MM.1S (cell line): ENCODE measurements at regions not wholly inside any gene's neighbourhood (a gene's known extent, or its start where the extent isn't known, plus 50 kb on each side); places are given as distances from the start of the nearest gene placed in this dataset.

Source experiments
- DNase-seq: peaks from one replicate; pipeline ENCODE4 v3.0.0-alpha.2; 2015
- H2AFZ ChIP-seq: fragments of 300-600 bp; sonication (generic); 2 replicates; pipeline ENCODE4 v1.6.0; 2016; ENCODE audit warnings: antibody characterized with exemption, low read length
- H3F3A ChIP-seq: fragments of 300-600 bp; sonication (generic); 2 replicates; pipeline ENCODE4 v1.6.1; 2016; ENCODE audit warnings: mild to moderate bottlenecking, antibody characterized with exemption, low read length, moderate library complexity, mixed read lengths; ENCODE audit not compliant: insufficient read depth
- H3K27ac ChIP-seq: fragments of 300-600 bp; sonication (generic); 2 replicates; pipeline ENCODE4 v1.5.1; 2016; ENCODE audit warnings: mild to moderate bottlenecking, low read length
- H3K27me3 ChIP-seq: fragments of 300-600 bp; sonication (generic); replicated peaks from 2 replicates; pipeline ENCODE4 v1.6.0; 2016; ENCODE audit warnings: low read length; ENCODE audit not compliant: insufficient read depth
- H3K36me3 ChIP-seq: fragments of 300-600 bp; sonication (generic); replicated peaks from 2 replicates; pipeline ENCODE4 v1.6.1; 2016; ENCODE audit warnings: mild to moderate bottlenecking, low read length, mixed read lengths; ENCODE audit not compliant: insufficient read depth
- H3K4me1 ChIP-seq: fragments of 300-600 bp; sonication (generic); 2 replicates; pipeline ENCODE4 v1.6.1; 2016; ENCODE audit warnings: low read length, mixed read lengths
- H3K4me2 ChIP-seq: fragments of 300-600 bp; sonication (generic); 2 replicates; pipeline ENCODE4 v1.6.0; 2016; ENCODE audit warnings: low read depth, low read length
- H3K4me3 ChIP-seq: fragments of 300-600 bp; sonication (generic); 2 replicates; pipeline ENCODE4 v1.5.1; 2016; ENCODE audit warnings: low read length, mixed read lengths
- H3K79me2 ChIP-seq: fragments of 300-600 bp; sonication (generic); 2 replicates; pipeline ENCODE4 v1.6.1; 2016; ENCODE audit warnings: mixed run types, low read length, mixed read lengths
- H3K9ac ChIP-seq: fragments of 300-600 bp; sonication (generic); 2 replicates; pipeline ENCODE4 v1.6.1; 2016; ENCODE audit warnings: low read length, mixed read lengths
- H3K9me2 ChIP-seq: fragments of 300-600 bp; sonication (generic); replicated peaks from 2 replicates; pipeline ENCODE4 v1.6.1; 2016; ENCODE audit warnings: mild to moderate bottlenecking, low read length, mixed read lengths; ENCODE audit not compliant: insufficient read depth
- H3K9me3 ChIP-seq: fragments of 300-600 bp; sonication (generic); replicated peaks from 2 replicates; pipeline ENCODE4 v1.6.1; 2016; ENCODE audit warnings: mild to moderate bottlenecking, low read length, mixed read lengths; ENCODE audit not compliant: insufficient read depth
- H4K20me1 ChIP-seq: fragments of 300-600 bp; sonication (generic); 2 replicates; pipeline ENCODE4 v1.6.1; 2016; ENCODE audit warnings: mild to moderate bottlenecking, low read length, moderate library complexity, mixed read lengths; ENCODE audit not compliant: insufficient read depth
- CTCF ChIP-seq: fragments of 300-600 bp; sonication (generic); IDR thresholded peaks from 2 replicates; pipeline ENCODE4 v1.5.1; 2016; ENCODE audit warnings: antibody characterized with exemption, low read length, mixed read lengths
- EZH2 ChIP-seq: fragments of 300-600 bp; sonication (generic); optimal IDR thresholded peaks from 2 replicates; pipeline ENCODE3; 2017; ENCODE audit warnings: low read depth, mild to moderate bottlenecking, antibody characterized with exemption, low read length, mixed read lengths
- EZH2phosphoT487 ChIP-seq: fragments of 300-600 bp; sonication (generic); IDR thresholded peaks from 2 replicates; pipeline ENCODE4 v1.6.1; 2018; ENCODE audit warnings: antibody characterized with exemption, low read length

- Histone ChIP-seq H3K4me3 (no peak overlapping the region), H3K9me3 (no peaks in the 10 kb centered on the region), H4K20me1 (no peaks in the 10 kb centered on the region), H3K9me2 (no peaks in the 10 kb centered on the region), H3K9ac (no peak overlapping the region), H3K79me2 (no peaks in the 10 kb centered on the region), H3F3A (no peaks in the 10 kb centered on the region), H2AFZ (no peak overlapping the region), H3K27me3 (no peaks in the 10 kb centered on the region), H3K4me1 (no peaks in the 10 kb centered on the region), H3K27ac (no peak overlapping the region), H3K36me3 (no peaks in the 10 kb centered on the region), H3K4me2 (no peak overlapping the region)
- no peak for TF ChIP-seq EZH2phosphoT487
- no peak for TF ChIP-seq CTCF
- no peak for TF ChIP-seq EZH2
- DNase-seq: no peak
These were observed 632.0 kb upstream of the SOX9 start for GRCh38 chr17:71488851-71489250.

- DNase-seq: no peak
- TF ChIP-seq CTCF (no peak), EZH2phosphoT487 (no peak), EZH2 (no peak)
- H3K4me2 ChIP-seq: no peak overlapping the region
- no peaks in the 10 kb centered on the region for H3K9me3 ChIP-seq
- peaks cover 32% of the 10 kb centered on the region for H3K4me1 ChIP-seq
- H3K27ac ChIP-seq: no peak overlapping the region
- H3K4me3 ChIP-seq: no peak overlapping the region
- H3F3A ChIP-seq: peaks cover 19% of the 10 kb centered on the region
- H3K36me3 ChIP-seq: no peaks in the 10 kb centered on the region
- H3K79me2 ChIP-seq: no peaks in the 10 kb centered on the region
- H3K27me3 ChIP-seq: no peaks in the 10 kb centered on the region
- H4K20me1 ChIP-seq: no peaks in the 10 kb centered on the region
- H2AFZ ChIP-seq: no peak overlapping the region
- no peaks in the 10 kb centered on the region for H3K9me2 ChIP-seq
- H3K9ac ChIP-seq: no peak overlapping the region
These were observed 626.6 kb upstream of the SOX9 start for GRCh38 chr17:71494062-71494855.

GRCh38 chr17:71495420-71495819, 625.4 kb upstream of the SOX9 start:
- TF ChIP-seq EZH2 (no peak), CTCF (no peak), EZH2phosphoT487 (no peak)
- no peak overlapping the region for H3K9ac ChIP-seq
- no peak overlapping the region for H3K4me3 ChIP-seq
- peak overlapping the region; percentile 10; the same call in 1 of the 2 replicates for H3K27ac ChIP-seq
- peaks cover 32% of the 10 kb centered on the region for H3K4me1 ChIP-seq
- DNase-seq: peak; percentile 56
- H3K9me2 ChIP-seq: no peaks in the 10 kb centered on the region
- no peaks in the 10 kb centered on the region for H3K79me2 ChIP-seq
- H3K36me3 ChIP-seq: no peaks in the 10 kb centered on the region
- H2AFZ ChIP-seq: no peak overlapping the region
- peaks cover 19% of the 10 kb centered on the region for H3F3A ChIP-seq
- H3K27me3 ChIP-seq: no peaks in the 10 kb centered on the region
- no peaks in the 10 kb centered on the region for H3K9me3 ChIP-seq
- H3K4me2 ChIP-seq: peak overlapping the region; percentile 30; the same call in 1 of the 2 replicates
- no peaks in the 10 kb centered on the region for H4K20me1 ChIP-seq
